PC-3 (cell line): ENCODE measurements at regions not wholly inside any gene's neighbourhood (a gene's known extent, or its start where the extent isn't known, plus 50 kb on each side); places are given as distances from the start of the nearest gene placed in this dataset.

ENCODE experiments used
- ATAC-seq: fragments of 200-7000 bp; cut with Tn5 transposase; 2 replicates; pipeline ENCODE4 v1.9.1; 2020; ENCODE audit warnings: mild to moderate bottlenecking, moderate library complexity
- BruUV-seq: library from RNA; stranded (reverse); fragments of 400-500 nt; replicated peaks from 2 replicates; lab custom pipeline; 2021; lab: Mats Ljungman, UMichigan
- CTCF ChIA-PET: fragments of 300-600 bp; sonication (Branson Sonifier 250); formaldehyde crosslinking; loops from one replicate; lab custom pipeline; 2022; ENCODE audit warnings: antibody characterized with exemption; lab: Charles Lee
- POLR2A ChIA-PET: fragments of 300-600 bp; sonication (Branson Sonifier 250); formaldehyde crosslinking; loops from one replicate; lab custom pipeline; 2022; ENCODE audit warnings: antibody characterized with exemption; ENCODE audit not compliant: unreplicated experiment; lab: Charles Lee
- DNase-seq: peaks from one replicate; pipeline ENCODE4 v3.0.0-alpha.2; 2015
- H2AFZ ChIP-seq: fragments of 300-600 bp; sonication (generic); 2 replicates; pipeline ENCODE4 v1.6.0; 2016; ENCODE audit warnings: antibody characterized with exemption, low read length
- H3F3A ChIP-seq: fragments of 300-600 bp; sonication (generic); one replicate; pipeline ENCODE4 v1.6.0; 2017; ENCODE audit warnings: antibody characterized with exemption, low read length, control low read depth, mild to moderate bottlenecking; ENCODE audit not compliant: unreplicated experiment
- H3K27ac ChIP-seq: fragments of 300-600 bp; sonication (generic); 2 replicates; pipeline ENCODE4 v1.5.1; 2016; ENCODE audit warnings: mild to moderate bottlenecking, low read length
- H3K27me3 ChIP-seq: fragments of 300-600 bp; sonication (generic); 2 replicates; pipeline ENCODE4 v1.6.1; 2016; ENCODE audit warnings: low read length, mixed read lengths
- H3K36me3 ChIP-seq: fragments of 300-600 bp; sonication (generic); 2 replicates; pipeline ENCODE4 v1.6.1; 2016; ENCODE audit warnings: low read depth, mixed run types, low read length, mixed read lengths
- H3K4me1 ChIP-seq: fragments of 300-600 bp; sonication (generic); 2 replicates; pipeline ENCODE4 v1.5.1; 2016; ENCODE audit warnings: low read length; ENCODE audit not compliant: insufficient read depth
- H3K4me2 ChIP-seq: fragments of 300-600 bp; sonication (generic); 2 replicates; pipeline ENCODE4 v1.6.0; 2016; ENCODE audit warnings: low read length
- H3K4me3 ChIP-seq: fragments of 300-600 bp; sonication (generic); 2 replicates; pipeline ENCODE4 v1.5.1; 2016; ENCODE audit warnings: mild to moderate bottlenecking, low read length, mixed read lengths
- H3K79me2 ChIP-seq: fragments of 300-600 bp; sonication (generic); 2 replicates; pipeline ENCODE4 v1.6.1; 2017; ENCODE audit warnings: low read length, mixed read lengths
- H3K9ac ChIP-seq: fragments of 300-600 bp; sonication (generic); 2 replicates; pipeline ENCODE4 v1.6.0; 2016; ENCODE audit warnings: mild to moderate bottlenecking, low read length
- H3K9me2 ChIP-seq: fragments of 300-600 bp; sonication (generic); replicated peaks from 2 replicates; pipeline ENCODE4 v1.6.1; 2016; ENCODE audit warnings: mixed run types, low read length, mixed read lengths
- H3K9me3 ChIP-seq: fragments of 300-600 bp; sonication (generic); 2 replicates; pipeline ENCODE4 v1.6.1; 2016; ENCODE audit warnings: low read length, mixed read lengths
- H4K20me1 ChIP-seq: fragments of 300-600 bp; sonication (generic); 2 replicates; pipeline ENCODE4 v1.6.1; 2016; ENCODE audit warnings: low read length, mixed read lengths
- EZH2 ChIP-seq: fragments of 300-600 bp; sonication (generic); IDR thresholded peaks from one replicate; pipeline ENCODE4 v1.6.1; 2017; ENCODE audit warnings: antibody characterized with exemption, mild to moderate bottlenecking, low read length; ENCODE audit not compliant: unreplicated experiment
- EZH2phosphoT487 ChIP-seq: fragments of 300-600 bp; sonication (generic); IDR thresholded peaks from 2 replicates; pipeline ENCODE4 v1.6.1; 2018; ENCODE audit warnings: mild to moderate bottlenecking, antibody characterized with exemption, low read length, borderline replicate concordance
- intact Hi-C: fragments of 100-400 bp; cut with micrococcal nuclease; formaldehyde crosslinking; loops from 2 replicates; pipeline ENCODE4 v1.9.0; 2023
- TF ChIP-seq, protein P1 (sequence below): fragments of 300-600 bp; sonication (generic); conservative IDR thresholded peaks from 2 replicates; pipeline ENCODE4 v1.5.1; 2017; ENCODE audit warnings: antibody characterized with exemption, low read depth, mild to moderate bottlenecking, low read length

DNA sequence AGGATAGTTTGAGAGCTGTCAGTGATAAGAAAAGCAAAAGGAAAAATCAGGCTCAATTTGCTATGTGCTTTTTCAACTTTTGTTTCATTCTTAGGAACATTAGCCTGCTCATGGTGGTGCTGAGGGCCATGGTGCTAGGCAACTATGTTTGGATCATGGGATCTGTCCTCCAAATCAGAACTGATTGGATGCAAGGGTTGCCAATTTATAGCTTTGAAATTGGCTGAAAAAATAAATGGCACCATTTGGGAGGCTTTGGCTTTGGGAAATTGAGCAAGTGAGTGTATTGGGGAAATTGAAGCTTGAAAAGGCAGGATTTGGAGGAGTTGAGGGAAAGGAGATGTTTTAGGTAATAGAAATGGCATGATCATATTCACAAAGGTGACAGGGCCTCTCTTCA lies 103.8 kb downstream of the CYP26A1 start:
- no peak overlapping the region for H3K4me3 ChIP-seq

DNA sequence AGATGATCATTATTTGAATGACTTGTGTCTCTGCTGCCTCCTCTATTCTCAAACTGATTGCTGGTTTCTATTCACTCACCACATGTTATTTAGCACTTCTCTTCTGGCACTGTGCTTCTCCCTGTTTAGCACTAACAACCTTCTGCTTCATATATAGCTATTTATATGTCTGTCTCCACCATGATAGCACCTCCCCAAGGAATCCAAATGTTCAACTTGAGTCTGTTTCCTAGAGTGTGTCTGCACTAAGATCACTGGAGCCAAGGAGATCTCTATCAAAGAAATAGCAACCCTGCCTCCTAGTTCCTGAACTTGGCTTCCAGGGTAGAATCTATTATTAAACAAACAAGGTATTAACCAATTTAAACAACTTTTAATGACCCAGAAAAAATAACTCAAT lies 104.5 kb downstream of the CYP26A1 start:
- H3K36me3 ChIP-seq: no peaks in the 10 kb centered on the region
- ChIA-PET CTCF (no interaction called here), POLR2A (no interaction called here)
- no peaks in the 10 kb centered on the region for H3K9me3 ChIP-seq
- ATAC-seq (no peak), DNase-seq (no peak)
- H3K9me2 ChIP-seq: no peaks in the 10 kb centered on the region
- intact Hi-C loops: no loop called here
- no TSS peak for BruUV-seq
- no peak for TF ChIP-seq EZH2phosphoT487
- TF ChIP-seq, protein P1, sequence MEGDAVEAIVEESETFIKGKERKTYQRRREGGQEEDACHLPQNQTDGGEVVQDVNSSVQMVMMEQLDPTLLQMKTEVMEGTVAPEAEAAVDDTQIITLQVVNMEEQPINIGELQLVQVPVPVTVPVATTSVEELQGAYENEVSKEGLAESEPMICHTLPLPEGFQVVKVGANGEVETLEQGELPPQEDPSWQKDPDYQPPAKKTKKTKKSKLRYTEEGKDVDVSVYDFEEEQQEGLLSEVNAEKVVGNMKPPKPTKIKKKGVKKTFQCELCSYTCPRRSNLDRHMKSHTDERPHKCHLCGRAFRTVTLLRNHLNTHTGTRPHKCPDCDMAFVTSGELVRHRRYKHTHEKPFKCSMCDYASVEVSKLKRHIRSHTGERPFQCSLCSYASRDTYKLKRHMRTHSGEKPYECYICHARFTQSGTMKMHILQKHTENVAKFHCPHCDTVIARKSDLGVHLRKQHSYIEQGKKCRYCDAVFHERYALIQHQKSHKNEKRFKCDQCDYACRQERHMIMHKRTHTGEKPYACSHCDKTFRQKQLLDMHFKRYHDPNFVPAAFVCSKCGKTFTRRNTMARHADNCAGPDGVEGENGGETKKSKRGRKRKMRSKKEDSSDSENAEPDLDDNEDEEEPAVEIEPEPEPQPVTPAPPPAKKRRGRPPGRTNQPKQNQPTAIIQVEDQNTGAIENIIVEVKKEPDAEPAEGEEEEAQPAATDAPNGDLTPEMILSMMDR: no peak
- TF ChIP-seq EZH2: no peak
- no peak overlapping the region for H2AFZ ChIP-seq
- H3K9ac ChIP-seq: no peak overlapping the region
- no peaks in the 10 kb centered on the region for H3F3A ChIP-seq
- no peak overlapping the region for H3K27ac ChIP-seq
- H3K4me2 ChIP-seq: no peak overlapping the region
- H3K4me1 ChIP-seq: peaks cover 4% of the 10 kb centered on the region; the same call in 1 of the 2 replicates
- no peaks in the 10 kb centered on the region for H3K27me3 ChIP-seq
- no peaks in the 10 kb centered on the region for H4K20me1 ChIP-seq
- H3K4me3 ChIP-seq: no peak overlapping the region
- no peaks in the 10 kb centered on the region for H3K79me2 ChIP-seq

More for the DNA sequence above, 103.8 kb downstream of the CYP26A1 start:
- CTCF ChIA-PET: no interaction called here
- no TSS peak for BruUV-seq
- TF ChIP-seq EZH2phosphoT487: no peak
- TF ChIP-seq, protein P1: no peak
- TF ChIP-seq EZH2: no peak
- peaks cover 4% of the 10 kb centered on the region; the same call in 1 of the 2 replicates for H3K4me1 ChIP-seq
- no peaks in the 10 kb centered on the region for H3K9me2 ChIP-seq
- no peaks in the 10 kb centered on the region for H4K20me1 ChIP-seq
- no peak overlapping the region for H3K4me2 ChIP-seq
- H2AFZ ChIP-seq: no peak overlapping the region
- ATAC-seq (no peak), DNase-seq (no peak)
- H3K79me2 ChIP-seq: no peaks in the 10 kb centered on the region
- H3K9me3 ChIP-seq: no peaks in the 10 kb centered on the region
- intact Hi-C loops: no loop called here
- H3K27ac ChIP-seq: no peak overlapping the region
- no peaks in the 10 kb centered on the region for H3F3A ChIP-seq
- no peaks in the 10 kb centered on the region for H3K36me3 ChIP-seq
- POLR2A ChIA-PET: no interaction called here
- H3K27me3 ChIP-seq: no peaks in the 10 kb centered on the region
- no peak overlapping the region for H3K9ac ChIP-seq

DNA sequence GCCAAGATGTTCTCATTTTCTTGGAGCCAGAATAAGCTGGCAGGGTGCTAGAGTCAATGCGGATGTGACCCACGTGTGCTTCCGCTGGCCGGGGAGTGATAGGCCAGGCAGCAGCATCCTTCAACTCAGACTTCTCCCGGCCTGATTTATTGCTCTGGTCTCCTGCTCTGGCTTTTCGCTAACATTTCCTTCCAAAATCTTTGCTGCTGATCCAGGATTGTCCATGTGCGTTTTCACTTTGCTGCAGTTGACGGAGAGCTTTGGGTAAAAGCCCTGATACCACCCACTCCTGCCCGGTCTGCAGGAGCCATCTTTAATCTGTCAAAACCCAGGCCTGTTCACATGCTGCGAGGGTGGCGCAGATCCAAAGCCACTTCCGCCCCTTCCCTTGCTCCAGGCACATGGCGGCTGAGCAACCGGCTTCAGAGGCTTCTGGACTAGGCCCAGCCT lies 106.8 kb downstream of the CYP26A1 start:
- POLR2A ChIA-PET: no interaction called here
- Histone ChIP-seq H3K9me2 (no peaks in the 10 kb centered on the region), H3K27me3 (no peaks in the 10 kb centered on the region), H3K27ac (no peak overlapping the region), H3K36me3 (no peaks in the 10 kb centered on the region), H3K4me3 (no peak overlapping the region), H3K9me3 (no peaks in the 10 kb centered on the region), H3K9ac (no peak overlapping the region), H4K20me1 (no peaks in the 10 kb centered on the region), H3F3A (no peaks in the 10 kb centered on the region), H3K79me2 (no peaks in the 10 kb centered on the region), H2AFZ (no peak overlapping the region), H3K4me2 (no peak overlapping the region), H3K4me1 (no peaks in the 10 kb centered on the region)
- no TSS peak for BruUV-seq
- intact Hi-C loops: no loop called here
- ATAC-seq: no peak
- TF ChIP-seq EZH2: no peak
- CTCF ChIA-PET: no interaction called here
- DNase-seq: no peak
